HG03432 (cell line): ENCODE measurements at regions not wholly inside any gene's neighbourhood (a gene's known extent, or its start where the extent isn't known, plus 50 kb on each side); places are given as distances from the start of the nearest gene placed in this dataset.
"Not testable (repeated sequence)": the region's sequence is repeated elsewhere in the genome, so short reads cannot be mapped to it uniquely, and the experiment has no call there.

ENCODE experiments used
- ATAC-seq: cut with Tn5 transposase; IDR thresholded peaks from one replicate; pipeline ENCODE4 v1.9.1; 2021; ENCODE audit warnings: mild to moderate bottlenecking, moderate library complexity; ENCODE audit not compliant: unreplicated experiment

DNA sequence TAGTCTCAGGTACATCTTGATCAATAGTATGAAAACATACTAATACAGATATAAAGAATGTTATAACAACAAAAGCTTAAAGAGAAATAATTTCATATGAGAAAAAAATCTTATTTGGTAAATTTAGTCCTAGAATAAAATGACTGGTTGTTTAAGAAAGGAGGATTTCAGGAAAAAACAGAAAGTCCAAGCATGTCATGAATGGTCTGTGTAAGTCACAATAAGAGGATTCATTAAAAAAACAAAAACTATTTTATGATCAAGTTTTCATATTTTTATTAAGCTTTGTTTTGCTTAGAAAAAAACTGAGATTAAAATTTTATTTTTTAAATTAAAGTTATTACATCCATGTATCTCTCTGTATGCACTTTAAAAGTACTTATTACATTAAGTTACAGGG is 353.9 kb upstream of the SPHKAP start:
- ATAC-seq = no peak

DNA sequence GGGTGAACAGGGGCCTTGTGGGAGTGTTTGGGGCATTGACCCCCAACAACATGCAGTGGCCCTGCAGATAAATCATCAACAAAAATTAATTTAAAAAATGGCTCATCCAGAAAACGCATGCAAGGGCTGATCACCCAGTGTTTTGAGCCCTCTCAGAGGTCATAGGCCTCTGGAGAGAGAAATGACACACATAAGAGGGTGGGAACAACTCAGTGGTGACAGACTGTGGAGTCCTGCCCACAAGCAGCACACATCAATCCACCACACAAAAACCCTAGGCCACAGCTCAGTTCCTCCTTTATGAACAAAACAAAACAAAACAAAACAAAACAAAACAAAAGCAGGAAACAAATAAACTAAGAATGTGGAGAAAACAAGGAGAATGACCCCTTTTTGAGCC is 351.7 kb upstream of the SPHKAP start:
- no peak for ATAC-seq

DNA sequence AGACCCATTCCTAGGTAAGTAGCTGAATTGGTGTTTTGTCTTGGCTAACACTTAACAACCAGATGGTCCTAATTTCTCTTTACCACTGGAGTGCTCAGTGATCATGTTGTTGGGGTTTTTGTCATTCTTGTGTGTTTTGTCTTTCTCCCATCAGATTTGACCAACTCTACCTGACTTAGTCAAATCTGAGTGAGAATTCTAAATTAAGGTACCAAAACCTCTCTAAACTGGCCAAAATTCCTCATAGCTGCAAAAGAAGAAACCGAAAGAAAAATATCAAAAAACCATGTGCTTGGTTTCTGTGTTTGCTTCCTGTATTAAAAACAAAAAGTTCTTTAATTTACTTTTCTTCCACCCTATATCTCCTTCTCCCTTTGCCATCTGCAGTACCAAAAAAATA is 350.7 kb upstream of the SPHKAP start:
- no peak for ATAC-seq

DNA sequence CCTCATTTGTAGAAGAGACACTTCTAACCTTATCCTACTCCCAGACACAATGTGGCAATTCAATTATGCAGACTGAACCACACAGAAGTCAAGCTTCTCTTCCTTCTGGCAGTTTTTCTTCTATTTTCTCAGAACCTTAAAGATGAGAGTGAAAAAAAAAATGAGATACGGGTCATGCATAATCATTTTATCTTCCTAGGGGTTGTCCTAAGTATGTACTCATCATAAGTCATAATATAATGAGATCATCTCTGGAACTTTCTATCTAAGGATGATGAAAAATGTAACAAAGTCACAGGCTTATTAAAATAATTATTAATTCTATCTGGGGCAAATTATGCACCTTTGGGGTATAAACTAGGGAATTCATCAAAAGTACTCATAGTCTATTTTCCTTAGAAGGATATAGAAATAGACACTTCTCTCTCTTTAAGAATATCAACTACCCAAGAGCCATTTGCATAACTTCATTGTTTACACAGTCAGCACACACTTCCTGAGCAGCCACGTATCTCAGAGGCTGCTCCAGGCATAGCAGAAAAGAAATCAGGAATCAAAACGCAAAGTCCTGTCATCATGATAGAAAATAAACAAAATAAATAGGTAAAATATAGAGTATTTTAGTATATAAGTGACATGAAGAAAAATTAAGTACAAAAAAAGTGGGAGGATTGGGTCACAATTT is 345.9 kb upstream of the SPHKAP start:
- ATAC-seq = no peak

DNA sequence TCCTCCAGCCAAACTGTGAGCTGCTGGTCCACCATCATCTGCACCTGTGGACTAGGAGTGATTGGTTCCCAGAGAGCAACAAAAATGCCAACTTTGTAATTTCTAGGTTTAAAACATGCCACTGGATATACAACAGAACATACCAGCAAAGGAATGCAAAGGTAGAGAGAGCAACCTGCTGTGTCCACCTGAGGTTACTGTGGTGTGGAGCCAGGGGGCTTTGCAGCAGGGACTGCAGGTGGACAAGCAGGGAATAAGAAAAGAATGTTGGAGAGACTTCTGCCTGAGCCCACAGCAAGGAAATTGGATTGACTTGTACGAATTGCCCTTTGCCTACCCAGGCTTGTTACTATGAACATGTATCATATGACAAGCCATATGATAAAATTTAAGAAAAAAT is 345.2 kb upstream of the SPHKAP start:
- no peak for ATAC-seq

DNA sequence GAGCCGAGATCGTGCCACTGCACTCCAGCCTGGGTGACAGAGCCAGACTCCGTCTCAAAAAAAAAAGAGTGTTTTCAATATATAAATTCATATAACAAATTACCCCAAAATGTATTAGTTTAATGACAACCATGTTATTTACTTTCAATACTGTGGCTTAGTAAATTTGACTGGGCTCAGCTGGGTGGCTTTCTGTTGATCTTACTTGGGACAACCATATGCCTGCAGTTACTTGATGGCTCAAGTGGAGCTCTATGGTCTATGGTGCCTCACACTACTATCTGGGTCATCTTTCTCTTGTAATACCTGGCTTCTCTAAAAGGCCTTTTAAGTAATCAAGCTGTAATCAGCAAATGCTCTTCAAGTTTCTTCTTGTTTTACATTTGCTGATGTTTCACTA is 341.5 kb upstream of the SPHKAP start:
- no peak for ATAC-seq

DNA sequence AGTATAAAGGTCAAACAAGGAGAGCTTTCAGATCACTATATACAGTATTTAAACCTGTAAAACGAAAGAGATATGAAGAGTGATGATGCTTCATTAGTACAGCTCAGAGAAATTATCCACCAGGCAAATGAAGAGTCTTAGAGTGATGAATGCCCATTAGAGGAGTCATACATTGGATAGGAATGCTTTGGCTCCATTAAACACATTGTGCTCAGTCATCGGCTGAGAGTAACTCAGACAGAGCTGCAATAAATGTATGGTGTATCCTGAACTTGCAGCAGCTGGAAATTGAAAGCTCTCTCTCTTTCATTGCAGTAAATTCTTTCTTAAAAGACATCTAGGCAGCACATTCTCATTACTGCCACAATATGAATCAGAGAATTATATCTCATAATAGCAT is 340.8 kb upstream of the SPHKAP start:
- no peak for ATAC-seq

DNA sequence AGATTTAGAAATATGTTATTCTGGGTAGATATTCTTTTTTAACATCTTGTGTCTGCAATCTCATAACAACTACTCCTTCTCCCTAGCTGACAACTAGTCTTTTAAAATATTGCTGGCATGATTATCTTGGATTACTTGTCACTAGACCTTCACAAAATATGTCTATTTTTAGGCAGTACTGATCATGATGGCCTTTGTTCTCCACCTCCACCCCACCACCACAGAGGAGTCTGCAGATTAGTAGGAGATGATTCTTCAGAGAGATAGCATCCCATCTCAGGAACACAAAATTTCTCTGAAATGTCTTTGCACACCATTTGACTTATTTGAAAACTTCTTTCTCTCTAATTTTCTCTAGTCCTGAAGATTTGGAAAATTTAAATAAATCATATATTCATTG is 338.1 kb upstream of the SPHKAP start:
- no peak for ATAC-seq

DNA sequence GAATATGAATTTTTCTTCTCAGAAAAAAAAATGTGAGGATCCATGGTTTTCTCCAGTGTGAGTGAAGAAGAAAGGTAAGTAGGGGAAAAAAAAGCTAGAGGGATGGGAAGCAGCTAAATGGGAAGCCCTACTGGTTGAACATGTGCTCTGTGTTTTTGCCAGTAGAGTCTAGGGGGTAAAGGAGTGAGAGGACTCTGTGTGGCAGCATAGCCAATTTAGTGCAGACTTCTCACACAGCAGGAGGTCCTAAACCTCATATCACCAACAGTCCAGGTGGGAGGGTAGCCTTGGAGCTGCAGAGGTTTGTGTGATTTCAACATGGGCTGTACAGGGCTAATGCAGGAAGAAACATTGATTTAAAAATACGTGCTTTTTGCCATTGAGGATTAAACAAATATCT is 334.5 kb upstream of the SPHKAP start:
- ATAC-seq = no peak

DNA sequence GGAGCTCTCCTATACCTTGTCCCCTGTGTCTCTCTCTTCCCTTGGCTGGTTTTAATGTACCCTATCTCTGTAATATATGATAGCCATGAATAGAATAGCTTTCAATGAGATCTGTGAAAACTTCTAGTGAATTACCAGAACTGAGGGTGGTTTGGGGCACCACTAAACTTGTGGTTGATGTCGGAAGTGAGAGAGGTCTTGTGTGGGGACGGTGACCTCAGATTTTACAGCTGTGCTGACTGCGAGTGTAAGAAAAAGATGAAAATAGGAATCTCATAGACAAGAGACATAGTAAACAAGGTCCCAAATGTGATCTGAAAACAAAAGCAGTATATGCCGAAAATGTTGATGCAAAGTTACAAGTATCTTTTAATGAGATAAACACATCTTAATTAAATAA is 332.0 kb upstream of the SPHKAP start:
- ATAC-seq = not testable (repeated sequence)

DNA sequence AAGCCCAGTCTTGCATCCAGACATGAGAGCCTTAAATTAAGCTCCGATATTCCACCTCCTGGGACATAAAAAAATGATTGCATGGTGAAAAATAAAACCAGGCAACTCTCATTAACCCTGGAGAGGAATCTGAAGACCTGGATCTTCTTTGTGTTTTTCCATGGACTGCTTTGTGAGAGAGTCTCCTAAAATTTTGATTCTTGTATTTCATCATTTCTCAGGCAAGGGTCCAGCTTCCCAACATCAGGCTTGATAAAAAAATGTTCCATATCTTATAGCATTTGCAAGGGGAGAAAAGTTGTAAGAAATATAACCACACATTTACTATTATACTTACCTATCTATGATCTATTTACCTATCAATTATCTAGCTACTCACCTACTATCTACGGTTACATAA is 327.5 kb upstream of the SPHKAP start:
- no peak for ATAC-seq

DNA sequence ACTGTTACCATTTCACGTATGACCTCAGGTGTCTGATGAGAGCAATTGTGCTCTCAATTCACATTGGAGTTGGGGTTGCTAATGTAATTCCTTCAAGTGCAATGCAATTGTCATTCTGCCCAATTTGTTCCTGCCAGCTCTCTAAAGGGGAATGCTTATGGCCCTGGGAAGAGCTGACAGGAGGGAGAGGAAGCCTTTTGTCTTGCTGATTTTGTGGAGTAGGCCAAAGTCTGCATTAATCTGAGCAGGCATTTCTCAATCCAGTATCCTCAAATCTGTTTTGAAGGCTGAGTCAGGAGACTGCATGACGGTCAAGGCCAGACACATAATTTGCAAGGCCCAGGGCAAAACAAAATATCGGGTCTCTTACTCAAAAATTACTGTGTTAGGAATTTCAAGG is 326.4 kb upstream of the SPHKAP start:
- ATAC-seq = no peak

DNA sequence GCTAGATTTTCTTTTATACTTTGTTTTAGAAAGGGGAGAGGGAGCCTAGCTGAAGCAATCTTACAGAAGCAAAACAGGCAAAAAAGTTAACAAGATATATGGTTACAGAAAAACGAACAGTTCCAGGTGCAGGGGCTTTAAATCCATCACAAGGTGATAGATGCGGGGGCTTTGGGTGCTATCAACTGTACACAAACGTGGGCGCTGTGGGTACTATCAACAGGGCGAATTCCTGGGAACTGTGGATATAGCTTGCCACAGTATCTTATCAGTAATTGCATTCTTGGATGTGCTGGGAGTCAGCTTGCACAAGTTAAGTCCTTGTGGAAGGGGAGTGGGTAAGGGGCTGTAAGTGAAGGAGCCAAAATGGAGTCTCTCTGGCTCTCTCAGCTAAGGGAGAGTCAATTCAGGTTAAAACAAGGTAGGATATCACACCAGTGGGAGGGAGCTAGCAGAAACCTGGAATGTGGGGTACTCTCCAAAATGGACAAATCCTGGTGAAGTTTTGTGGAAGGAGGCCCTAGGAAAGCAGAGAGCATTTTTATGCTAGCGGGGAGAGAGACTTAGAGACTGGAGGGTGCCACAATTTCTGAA is 325.8 kb upstream of the SPHKAP start:
- ATAC-seq = no peak

DNA sequence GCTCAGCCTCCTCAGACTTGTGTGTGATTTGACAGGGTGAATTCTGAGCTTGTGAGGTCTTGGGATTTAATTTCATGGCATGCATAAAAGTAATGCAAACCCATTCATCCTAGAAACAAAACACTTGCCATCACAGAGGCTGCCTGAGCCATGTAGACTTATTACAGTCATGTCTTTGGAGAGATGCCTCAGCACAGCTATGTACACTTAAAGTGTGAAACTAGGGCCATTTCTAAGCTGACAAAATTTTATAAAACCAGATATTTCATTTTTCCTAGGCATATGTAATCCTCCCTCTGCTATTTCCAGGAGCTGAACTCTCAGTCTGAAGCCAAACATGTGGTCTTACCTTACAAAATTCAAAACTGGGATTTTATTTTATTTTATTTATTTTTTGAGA is 322.2 kb upstream of the SPHKAP start:
- ATAC-seq = no peak

DNA sequence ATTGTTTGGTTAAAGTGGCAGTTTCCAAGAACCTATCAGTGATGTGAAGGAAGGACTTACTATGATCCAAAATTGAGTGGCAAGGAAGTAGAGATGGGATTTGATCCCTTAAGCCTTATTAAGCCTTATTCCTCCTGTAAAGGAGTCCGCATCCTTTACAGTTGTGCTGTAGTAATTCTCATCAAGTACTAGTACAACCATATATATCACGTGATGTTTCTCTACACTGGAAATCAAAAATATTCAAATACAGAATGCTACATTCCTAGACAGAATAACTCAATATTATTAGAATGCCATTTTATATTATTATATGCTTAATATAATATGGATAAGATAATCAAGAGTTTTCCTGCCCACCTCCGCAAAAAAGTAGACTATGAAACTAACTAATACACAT is 312.4 kb upstream of the SPHKAP start:
- no peak for ATAC-seq

DNA sequence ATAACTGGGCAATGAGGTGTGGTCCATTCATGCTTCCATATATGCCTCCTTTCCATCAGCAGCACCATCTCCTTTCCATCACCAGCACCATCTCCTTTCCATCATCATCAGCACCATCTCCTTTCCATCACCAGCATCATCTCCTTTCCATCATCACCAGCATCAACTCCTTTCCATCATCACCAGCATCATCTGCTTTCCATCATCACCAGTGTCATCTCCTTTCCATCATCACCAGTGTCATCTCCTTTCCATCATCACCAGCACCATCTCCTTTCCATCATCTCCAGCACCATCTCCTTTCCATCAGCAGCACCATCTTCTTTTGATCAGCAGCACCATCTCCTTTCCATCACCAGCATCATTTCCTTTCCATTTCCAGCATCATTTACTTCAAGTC is 297.5 kb upstream of the SPHKAP start:
- no peak for ATAC-seq

DNA sequence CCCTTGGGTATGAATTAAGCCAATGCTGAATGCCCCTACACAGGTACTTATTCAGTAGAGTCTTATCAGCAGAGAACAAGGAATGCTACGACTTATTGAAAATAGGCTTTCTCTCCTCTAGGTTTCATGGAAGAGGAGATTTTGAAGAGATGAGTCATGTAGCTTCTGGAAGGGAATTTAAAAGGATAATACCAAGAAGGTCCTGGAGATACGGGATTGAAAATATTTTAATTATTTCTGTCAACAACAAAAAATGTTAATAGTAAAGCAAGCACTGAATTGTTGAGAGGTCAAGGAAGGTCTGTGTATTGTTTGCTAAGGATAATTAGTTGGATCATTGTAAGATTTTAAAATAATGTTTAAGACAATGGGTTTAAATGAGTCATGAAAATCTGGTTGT is 293.0 kb upstream of the SPHKAP start:
- no peak for ATAC-seq

DNA sequence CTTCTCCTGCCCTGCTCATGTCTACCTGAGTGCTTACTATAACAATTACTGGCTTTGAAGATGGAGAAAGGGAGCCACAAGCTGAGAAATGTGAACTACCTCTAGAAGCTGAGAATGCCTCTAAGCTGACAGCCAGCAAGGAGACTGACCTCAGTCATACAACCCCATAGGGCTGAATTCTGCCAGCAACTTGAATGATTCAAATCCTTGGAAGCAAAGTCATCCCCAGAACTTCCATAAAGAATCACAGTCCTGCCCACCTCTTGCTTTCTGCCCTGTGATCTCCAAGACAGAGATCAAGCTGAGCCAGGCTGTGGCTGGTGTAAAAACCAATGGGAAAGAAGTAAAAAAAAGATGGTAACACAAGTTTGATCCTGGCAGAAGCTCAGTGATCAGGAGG is 288.2 kb upstream of the SPHKAP start:
- no peak for ATAC-seq

DNA sequence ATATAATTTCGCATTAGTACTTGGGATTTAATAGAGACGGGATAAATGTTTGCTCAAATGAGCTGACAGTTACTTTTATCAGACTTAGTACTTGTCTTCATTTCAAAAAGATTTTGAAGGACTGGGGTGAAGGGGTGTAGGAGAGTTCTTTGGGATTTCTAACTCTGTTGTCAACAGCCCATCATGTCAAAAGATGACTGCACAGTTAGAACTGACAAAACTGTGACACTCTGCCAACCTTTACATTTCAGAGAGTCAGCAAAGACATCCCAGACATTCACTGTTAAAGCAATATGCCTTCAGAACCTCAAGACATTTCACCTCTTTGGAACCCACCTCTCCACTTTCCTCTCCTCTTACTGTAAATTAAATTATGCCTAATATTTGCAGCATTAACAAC is 285.4 kb upstream of the SPHKAP start:
- ATAC-seq = no peak

DNA sequence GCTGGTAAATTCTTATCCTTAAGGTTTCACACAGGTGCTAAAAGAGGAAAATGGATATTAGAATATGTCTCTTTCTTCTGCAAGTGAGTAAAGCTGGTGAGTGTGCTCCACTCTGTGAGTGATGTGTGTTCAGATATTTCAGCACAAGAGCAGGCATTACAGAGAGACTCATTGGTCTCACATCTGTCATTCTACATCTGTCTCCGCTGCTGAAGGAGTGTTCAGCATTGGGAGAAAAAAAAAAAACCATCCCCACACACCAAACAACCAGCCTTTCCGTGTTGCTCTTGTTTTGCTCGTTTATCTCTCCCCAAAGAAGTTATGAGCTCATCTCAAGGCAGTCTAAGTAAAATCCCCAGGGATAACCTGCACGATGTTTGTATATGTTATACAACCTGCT is 283.9 kb upstream of the SPHKAP start:
- no peak for ATAC-seq

DNA sequence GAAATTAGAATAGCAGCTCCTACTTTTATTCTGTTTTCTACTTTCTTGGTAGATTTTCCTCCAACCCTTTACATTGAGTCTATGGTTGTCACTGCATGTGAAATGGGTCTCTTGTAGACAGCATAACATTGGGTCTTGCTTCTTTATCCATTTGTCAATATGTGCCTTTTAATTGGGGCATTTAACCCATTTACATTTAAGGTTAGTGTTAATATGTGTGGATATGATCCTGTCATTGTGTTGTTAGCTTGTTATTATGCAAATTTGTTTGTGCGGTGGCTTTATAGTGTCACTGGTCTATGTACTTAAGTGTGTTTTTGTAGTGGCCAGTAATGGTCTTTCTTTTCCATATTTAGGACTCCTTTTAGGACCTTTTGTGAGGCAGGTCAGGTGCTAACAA is 276.9 kb upstream of the SPHKAP start:
- ATAC-seq = no peak

DNA sequence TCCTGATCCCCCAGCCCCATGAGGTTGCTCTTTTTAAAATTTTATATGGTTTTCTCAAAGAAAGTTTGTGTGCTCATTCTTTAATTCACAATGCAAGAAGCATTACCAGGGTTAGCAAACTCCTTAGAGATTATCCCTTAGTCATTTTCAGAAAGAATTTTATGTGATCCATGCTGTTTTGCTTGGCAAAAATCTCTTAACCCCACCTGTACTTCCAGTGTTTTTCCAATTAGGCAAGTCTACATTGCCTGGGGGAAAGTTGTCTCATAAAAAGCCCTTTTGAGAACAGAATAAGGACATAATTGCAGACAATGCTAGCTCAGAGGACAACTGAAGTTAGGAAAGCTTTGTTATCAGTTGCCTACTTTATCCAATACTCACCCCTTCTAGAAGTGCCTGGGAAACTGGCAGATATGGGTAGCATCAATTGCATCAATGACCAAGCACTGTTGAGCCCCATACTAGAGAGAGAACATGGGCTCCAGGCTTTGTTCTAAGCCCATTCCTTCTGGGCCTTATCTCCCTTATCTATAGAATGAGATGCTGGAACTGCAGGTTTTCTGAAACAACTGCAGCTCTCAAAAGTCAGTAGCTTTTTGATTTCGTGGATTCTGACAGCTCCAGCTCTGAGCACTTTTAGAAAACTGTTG is 265.9 kb upstream of the SPHKAP start:
- no peak for ATAC-seq

DNA sequence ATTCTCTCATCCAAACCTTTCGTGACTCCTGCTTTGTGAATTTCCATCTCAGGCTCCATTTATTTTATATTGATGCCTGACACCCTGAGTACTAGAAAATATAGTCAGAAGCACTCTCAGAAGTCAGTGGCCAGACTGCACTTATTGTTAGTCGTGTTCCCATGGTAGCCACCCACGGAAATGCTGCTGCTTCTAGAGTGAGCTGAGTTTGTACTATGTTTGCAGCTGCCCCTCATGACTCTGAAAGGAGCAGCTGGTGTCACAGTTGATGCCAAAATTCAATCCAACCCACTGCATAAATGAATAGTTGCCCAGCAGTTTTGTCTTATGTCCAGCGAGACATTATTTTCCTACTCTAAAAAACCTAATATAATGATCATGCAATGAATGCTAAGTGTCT is 265.2 kb upstream of the SPHKAP start:
- no peak for ATAC-seq
